IPS-18c (cell line): ENCODE measurements at regions not wholly inside any gene's neighbourhood (a gene's known extent, or its start where the extent isn't known, plus 50 kb on each side); places are given as distances from the start of the nearest gene placed in this dataset.
"Not testable (repeated sequence)": the region's sequence is repeated elsewhere in the genome, so short reads cannot be mapped to it uniquely, and the experiment has no call there.

Experiments
- H3K4me3 ChIP-seq: 2 replicates; pipeline ENCODE4 v1.7.0; 2013; ENCODE audit warnings: low read depth, mild to moderate bottlenecking, low read length, moderate library complexity; ENCODE audit not compliant: insufficient read depth
- H3K9me3 ChIP-seq: one replicate; pipeline ENCODE4 v1.6.1; 2013; ENCODE audit warnings: mild to moderate bottlenecking, low read length, moderate library complexity; ENCODE audit not compliant: control insufficient read depth, insufficient read depth

DNA sequence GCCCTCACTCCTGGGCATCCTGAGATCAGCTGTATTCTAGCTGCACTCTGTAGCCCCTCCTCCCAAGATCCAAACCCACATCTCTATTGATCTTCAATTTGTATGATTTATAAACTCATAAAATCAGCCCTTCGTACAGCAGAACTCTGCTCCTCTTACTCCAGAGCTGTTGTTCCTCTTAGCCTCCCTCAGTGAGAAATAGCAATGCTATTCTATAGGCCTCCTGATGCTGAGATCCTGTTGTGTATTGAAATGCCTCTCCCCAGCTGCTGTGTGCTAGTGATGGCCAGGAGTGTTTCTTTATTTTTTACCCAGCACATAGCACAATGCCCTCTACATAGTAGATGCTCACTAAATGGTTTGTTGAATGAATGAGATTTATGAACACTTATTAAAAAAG lies 320.5 kb upstream of the ADCY2 start:
- Histone ChIP-seq H3K9me3 (no peaks in the 10 kb centered on the region), H3K4me3 (no peak overlapping the region)

DNA sequence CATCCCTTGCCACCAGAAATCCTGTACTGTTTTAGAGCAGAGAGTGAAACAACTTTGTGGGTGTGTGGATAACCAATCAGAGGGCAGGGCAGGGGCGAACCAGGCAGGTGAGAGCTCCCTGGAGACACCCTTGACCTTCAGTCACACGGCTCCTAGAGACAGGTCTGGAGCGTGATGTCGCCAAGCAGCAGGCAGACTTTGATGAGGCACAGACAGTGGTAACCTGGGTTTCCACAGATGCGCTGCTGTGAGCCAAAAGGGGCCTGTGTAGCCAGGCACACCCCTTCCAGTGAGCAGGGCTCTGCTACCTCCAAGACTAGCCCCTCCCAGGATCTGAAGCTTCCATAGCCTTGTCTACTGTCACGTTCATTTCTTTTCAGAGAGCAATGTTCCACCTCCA lies 317.8 kb upstream of the ADCY2 start:
- H3K9me3 ChIP-seq: no peaks in the 10 kb centered on the region
- no peak overlapping the region for H3K4me3 ChIP-seq

DNA sequence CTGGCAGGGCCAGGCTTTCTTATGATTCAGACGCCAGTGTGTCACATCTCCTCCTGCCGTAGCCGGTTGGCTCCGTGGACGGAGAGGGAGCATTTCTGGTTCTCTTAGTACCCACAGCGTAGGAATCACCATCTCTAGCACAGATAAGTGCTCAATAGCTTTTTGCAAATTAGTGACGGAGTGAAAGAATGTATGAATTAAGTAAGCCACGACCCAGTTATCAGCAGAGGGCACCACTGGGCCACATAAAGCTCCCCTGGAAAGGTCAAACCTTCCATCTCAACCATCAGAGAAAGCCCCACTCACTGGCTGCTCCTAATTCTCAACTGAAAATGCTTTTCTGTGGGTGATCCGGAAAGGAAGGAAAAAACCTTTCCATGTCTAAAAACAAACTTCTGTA lies 317.0 kb upstream of the ADCY2 start:
- Histone ChIP-seq H3K4me3 (no peak overlapping the region), H3K9me3 (no peaks in the 10 kb centered on the region)

DNA sequence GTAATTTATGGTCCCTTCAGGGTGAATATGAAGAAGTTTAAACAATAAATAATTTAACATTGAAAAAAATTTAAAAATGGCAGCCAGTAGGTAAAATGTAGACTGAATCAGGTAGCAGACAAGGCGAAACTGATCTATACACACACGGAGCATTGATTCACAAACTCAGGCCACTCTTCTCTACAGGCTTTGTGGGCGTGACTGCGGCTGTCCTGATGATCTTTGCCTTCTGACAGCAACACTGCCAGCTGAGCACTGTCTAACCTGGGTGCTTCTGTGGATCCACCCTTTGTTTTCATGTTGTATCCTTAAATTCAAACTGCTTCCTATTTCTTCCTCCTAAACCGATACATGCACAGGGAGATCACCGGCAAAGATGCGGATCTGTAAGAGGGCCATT lies 315.4 kb upstream of the ADCY2 start:
- Histone ChIP-seq H3K4me3 (no peak overlapping the region), H3K9me3 (no peaks in the 10 kb centered on the region)

DNA sequence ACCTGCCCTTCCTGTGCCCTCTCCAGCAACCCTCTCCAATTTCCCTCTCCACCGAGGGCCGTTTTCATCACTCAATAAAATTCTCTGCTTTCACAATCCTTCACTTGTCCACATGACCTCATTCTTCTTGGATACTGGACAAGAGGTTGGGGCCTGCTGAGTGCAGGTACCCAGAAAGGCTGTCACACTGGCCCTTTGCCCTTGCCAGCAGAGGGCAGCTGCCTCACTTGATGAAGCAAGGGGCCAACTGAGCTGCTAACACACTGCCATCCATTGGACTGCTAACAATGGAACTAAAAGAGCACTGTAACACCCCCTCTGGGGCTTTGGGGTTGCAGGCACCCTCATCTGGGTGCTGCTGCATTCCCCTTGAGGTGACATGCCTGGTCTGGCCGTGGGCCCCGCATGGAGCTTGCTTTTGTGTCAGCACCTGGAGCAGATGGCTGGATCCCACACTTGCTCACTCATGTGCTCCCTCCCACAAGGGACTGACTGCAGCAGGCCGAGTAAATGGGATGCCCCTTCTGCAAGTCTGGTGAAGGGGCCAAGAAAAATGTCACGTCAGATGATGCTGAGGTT lies 308.1 kb upstream of the ADCY2 start:
- H3K4me3 ChIP-seq: no peak overlapping the region
- H3K9me3 ChIP-seq: peaks cover 2% of the 10 kb centered on the region

DNA sequence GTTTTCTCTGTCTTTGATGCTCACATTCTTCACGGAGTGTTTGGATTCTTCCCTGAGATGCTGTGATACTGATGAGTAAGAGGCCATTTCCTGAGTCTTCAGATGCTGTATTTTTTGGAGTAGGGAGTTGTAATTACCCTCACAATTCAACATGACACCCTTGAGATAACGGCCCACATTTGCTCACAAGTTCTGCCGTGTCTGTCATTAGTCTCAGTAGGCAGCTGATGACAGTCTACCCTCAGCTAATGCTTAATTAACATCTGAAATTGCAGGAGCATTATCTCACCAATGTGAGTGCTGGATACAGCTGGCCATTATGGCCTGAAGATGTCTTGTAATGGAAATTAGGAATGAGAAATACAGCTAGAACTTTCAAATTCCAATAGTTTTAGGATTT lies 307.1 kb upstream of the ADCY2 start:
- H3K4me3 ChIP-seq: no peak overlapping the region
- H3K9me3 ChIP-seq: peaks cover 2% of the 10 kb centered on the region

DNA sequence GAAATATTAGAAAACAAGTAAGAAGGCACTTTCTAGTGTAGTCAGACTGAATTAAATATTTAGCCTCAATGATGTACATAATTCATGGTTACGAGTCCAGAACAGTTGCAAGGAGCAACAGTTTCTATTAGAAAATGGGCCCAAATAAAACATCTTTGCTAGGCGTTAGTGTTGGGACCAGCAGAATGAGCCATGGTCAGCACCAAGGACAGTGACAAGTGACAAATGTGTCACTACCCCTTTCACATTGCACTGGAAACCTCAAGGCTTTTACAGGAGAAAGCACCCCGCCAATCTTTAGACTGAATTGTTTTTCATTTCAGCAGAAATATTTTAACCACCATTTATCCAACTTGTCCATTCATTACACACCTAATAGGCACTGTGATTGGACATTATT lies 301.3 kb upstream of the ADCY2 start:
- Histone ChIP-seq H3K4me3 (no peak overlapping the region), H3K9me3 (no peaks in the 10 kb centered on the region)

DNA sequence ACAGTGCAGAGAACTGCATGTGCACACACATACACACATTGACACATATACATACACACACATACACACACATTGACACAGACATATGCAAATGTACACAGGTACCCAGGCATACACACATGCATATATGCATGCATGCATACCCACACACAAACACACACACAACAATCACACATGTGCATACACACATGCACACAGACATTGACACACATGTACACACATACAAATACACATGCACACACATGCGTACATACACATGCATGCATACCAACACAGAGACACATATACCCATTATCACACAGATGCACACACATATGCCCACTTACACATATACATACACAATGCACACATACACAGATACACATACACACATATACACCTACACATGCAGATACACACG lies 299.6 kb upstream of the ADCY2 start:
- H3K9me3 ChIP-seq: no peaks in the 10 kb centered on the region
- no peak overlapping the region for H3K4me3 ChIP-seq

DNA sequence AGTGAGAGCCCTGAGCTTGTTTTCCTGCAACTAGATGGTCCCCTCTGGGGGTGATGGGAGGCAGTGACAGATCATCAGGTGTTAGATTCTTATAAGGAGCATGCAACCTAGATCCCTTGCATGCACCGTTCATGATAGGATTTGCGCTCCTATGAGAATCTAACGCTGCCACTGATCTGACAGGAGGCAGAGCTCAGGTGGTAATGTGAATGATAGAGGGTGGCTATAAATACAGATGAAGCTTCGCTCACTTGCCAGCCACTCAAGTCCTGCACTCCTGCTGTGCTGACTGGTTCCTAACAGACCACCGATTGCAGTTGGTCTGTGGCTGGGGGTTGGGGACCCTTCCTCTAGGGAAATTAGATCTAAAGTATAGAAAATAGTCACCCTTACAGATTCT lies 290.6 kb upstream of the ADCY2 start:
- no peaks in the 10 kb centered on the region for H3K9me3 ChIP-seq
- no peak overlapping the region for H3K4me3 ChIP-seq

DNA sequence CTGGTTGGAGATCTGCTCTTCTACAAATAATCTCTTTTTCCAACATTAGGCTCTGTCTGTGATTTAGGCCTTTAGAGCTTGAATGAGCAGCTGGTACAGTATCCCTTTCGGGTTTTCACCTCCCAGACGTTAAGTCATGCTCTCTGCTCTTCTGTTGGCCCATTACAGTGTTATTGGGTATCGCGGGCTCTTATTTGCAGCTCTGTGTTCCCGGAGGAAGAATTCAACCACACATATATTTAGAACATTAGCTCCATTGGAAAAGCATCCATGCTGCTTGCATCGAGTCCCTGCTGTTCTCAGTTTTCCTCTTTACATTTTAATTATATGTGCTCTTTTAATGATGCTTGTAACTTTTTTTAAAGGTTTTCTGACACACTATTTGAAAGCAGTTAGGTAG lies 278.0 kb upstream of the ADCY2 start:
- Histone ChIP-seq H3K4me3 (no peak overlapping the region), H3K9me3 (no peaks in the 10 kb centered on the region)

DNA sequence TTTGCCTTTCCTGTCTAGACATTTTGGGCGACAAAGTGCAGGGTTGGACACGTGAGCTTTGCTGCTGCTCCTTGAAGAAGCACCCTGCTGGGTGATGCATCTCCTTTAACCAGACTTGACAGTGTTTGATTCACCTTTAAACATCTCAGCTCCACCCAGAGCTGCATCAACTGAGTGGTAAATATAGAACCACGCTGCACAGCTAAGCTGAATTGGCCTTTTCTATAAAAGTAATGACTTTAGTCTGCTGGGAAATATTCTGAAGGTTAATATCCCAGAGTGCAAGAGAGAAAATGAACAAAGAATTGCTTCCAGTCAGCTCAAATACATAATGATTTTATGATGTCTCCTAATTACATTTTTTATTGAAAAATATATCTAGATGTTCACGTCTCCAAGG lies 264.3 kb upstream of the ADCY2 start:
- Histone ChIP-seq H3K4me3 (no peak overlapping the region; the same call in 1 of the 2 replicates), H3K9me3 (no peaks in the 10 kb centered on the region)

DNA sequence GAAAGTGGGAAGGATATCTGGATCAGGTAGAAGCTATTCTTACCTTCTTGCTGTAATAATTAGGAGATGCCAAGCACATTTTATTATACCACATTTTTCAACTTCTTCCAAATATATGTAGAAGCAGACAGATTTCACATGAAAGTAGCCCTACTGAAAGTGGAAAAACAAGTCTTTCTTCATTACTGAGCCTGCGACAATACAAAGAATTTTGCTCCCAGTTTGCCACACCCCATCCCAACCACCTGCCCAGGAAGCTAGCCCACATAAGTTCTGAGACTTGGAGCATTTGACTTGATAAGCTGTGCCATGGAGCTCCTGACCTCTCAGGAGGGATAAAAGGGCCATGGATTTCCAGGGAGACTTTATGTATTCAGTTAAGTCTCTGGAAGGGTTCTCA lies 249.1 kb upstream of the ADCY2 start:
- H3K9me3 ChIP-seq: no peaks in the 10 kb centered on the region
- no peak overlapping the region for H3K4me3 ChIP-seq

DNA sequence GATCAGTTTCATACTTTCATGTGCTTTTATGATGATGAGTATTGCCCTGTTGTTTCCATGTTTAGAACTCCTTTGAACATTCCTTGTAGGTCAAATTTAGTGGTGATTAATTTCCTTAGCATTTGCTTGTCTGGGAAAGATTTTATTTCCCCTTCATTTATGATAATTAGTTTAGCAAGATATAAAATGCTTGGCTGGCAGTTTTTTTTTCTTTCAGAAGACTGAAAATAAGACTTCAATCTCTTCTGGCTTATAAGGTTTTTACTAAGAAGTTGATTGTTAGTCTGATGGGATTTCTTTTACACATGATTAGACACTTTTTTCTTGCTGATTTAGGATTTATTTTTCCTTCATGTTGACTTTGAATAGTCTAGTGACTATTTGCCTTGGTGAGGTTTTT lies 238.9 kb upstream of the ADCY2 start:
- H3K4me3 ChIP-seq: no peak overlapping the region
- no peaks in the 10 kb centered on the region for H3K9me3 ChIP-seq

DNA sequence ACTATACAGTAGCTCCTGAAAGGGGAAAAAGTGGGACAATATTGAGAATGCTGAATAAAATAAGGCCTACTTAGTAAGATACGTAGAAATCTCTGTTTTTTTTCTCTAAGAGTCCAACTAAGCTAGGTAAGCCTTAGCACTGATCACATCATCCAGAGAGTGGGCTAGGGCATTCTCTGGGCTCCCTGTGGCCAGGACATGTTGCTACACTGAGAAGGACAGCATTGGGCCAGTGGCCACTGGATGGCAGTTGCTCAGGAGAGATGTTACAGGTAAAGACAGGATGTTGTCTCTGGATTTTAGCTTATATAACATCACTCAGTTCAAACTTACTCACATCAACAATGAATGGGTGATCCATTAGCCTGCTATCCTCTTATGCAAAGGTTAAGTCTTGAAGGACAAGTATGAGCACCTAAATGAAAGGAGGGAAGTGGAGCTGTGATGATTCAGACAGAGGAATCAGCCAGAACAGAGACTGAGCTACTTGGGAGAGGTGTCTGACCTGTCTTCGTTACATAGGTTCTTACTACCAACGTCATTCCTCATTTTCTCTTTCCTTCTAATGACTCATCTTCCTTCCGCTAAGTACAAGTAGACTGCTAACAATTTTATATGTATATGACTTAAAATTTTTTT lies 226.6 kb upstream of the ADCY2 start:
- Histone ChIP-seq H3K4me3 (no peak overlapping the region), H3K9me3 (peaks cover 2% of the 10 kb centered on the region)

DNA sequence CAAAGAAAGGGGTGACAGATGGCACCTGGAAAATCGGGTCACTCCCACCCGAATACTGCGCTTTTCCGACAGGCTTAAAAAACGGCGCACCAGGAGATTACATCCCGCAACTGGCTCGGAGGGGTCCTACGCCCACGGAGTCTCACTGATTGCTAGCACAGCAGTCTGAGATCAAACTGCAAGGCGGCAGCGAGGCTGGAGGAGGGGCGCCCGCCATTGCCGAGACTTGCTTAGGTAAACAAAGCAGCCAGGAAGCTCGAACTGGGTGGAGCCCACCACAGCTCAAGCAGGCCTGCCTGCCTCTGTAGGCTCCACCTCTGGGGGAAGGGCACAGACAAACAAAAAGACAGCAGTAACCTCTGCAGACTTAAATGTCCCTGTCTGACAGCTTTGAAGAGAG lies 225.2 kb upstream of the ADCY2 start:
- H3K4me3 ChIP-seq: peak overlapping the region; percentile 34; the same call in 1 of the 2 replicates
- H3K9me3 ChIP-seq: not testable (repeated sequence)

DNA sequence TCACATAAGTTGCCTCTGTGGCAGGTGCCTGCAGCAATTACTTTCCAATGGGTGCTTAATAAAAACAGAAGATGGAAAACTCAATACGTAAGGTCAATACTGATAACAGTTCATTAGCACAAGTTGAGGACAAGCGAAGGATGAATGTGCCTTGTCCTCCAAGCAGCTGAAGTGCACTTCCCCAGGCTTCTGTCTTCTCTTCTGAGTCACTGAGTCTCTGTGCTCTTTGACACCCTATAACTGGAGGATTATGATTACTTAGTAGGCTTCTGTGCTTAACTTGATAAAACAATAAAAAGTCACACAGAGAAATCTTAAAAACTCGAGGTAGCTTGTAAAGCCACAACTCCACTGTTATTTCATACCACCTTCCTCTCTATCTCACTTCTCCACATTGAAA lies 216.6 kb upstream of the ADCY2 start:
- H3K4me3 ChIP-seq: no peak overlapping the region

DNA sequence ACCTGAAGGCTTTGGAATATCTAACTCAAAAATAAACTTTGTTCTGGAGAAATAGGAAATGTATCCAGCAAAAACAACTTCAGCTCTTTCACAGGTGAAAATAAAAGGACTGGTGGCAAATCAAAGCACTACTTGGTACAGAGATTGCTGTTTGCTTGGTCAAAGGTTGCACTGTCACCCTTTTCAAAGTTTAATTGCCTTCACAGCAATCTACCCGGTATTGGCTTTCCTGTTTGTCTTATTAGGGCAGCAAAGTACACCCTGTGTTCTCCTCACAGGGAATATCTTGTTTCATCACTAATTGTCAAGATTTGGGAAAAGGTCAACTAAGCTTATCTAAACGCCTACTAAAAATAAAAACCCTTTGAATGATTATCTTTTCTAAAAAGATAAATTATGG lies 214.1 kb upstream of the ADCY2 start:
- Histone ChIP-seq H3K4me3 (no peak overlapping the region), H3K9me3 (no peaks in the 10 kb centered on the region)

More for the DNA sequence above, 216.6 kb upstream of the ADCY2 start:
- no peaks in the 10 kb centered on the region for H3K9me3 ChIP-seq

DNA sequence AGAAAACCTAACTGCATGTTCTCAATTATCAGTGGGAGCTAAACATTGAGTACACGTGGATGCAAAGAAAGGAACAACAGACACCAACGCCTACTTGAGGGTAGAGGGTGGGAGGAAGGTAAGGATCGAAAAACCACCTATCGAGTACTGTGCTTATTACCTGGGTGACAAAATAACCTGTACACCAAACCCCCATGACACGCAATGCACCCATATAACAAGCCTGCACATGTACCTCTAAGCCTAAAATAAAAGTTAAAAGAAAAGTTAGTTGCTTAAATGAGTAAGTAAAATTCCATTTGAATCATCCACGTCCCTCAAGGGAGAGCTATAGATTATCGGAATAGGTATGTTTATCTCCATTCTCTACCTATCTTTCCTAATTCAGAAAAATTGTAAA lies 210.2 kb upstream of the ADCY2 start:
- no peaks in the 10 kb centered on the region for H3K9me3 ChIP-seq
- H3K4me3 ChIP-seq: no peak overlapping the region

DNA sequence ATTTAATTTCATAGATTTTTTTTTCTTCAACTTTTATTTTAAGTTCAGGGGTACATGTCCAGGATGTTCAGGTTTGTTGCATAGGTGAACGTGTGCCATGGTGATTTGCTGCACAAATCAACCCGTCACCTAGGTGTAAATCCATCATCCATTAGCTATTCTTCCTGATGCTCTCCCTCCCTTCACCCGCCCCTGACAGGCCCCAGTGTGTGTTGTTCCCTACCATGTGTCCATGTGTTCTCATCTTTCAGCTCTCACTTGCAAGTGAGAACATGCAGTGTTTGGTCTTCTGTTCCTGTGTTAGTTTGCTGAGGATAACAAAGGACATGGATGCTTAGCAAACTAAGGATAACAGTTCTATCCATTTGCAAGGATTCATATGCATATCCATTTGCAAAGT lies 209.1 kb upstream of the ADCY2 start:
- H3K4me3 ChIP-seq: no peak overlapping the region
- H3K9me3 ChIP-seq: no peaks in the 10 kb centered on the region
